ENCODE measurements at regions not wholly inside any gene's neighbourhood (a gene's known extent, or its start where the extent isn't known, plus 50 kb on each side); places are given as distances from the start of the nearest gene placed in this dataset.
"Not testable (repeated sequence)": the region's sequence is repeated elsewhere in the genome, so short reads cannot be mapped to it uniquely, and the experiment has no call there.

DNA sequence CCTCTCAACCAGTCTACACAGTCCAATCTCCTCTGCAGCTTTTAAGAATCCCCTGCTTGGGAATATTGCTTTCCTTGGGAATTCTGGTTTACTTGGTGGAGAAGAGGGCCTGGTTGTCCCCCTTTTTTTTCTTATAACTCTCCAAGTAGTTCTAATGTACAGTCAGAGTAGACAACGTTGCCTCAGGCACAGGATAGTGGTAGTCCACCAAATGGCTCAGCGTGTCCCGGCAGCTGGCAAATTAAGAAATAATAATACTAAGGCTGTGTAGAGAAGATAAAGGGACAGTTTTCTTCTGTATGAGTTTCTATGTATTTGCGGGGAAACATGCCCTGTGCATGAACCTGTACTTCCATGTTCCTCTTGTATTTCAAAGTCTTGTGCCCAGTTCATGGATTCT is 145.7 kb upstream of the RREB1 start:
- Histone ChIP-seq H3K4me3 (ENCODE audit: low read depth, low read length, poor library complexity, severe bottlenecking) (no peak overlapping the region), H3K27ac (ENCODE audit: low read depth, low read length, poor library complexity, severe bottlenecking) (no peak overlapping the region), H3K36me3 (ENCODE audit: insufficient read depth, low read length, poor library complexity, severe bottlenecking) (no peaks in the 10 kb centered on the region), H3K4me1 (ENCODE audit: insufficient read depth, low read length, poor library complexity, severe bottlenecking) (no peaks in the 10 kb centered on the region), H3K9me3 (ENCODE audit: low read depth, low read length, poor library complexity, severe bottlenecking) (no peaks in the 10 kb centered on the region), H3K27me3 (replicated peaks; ENCODE audit: insufficient read depth, low read depth, low read length, poor library complexity) (no peaks in the 10 kb centered on the region)
- TF ChIP-seq, protein P1, sequence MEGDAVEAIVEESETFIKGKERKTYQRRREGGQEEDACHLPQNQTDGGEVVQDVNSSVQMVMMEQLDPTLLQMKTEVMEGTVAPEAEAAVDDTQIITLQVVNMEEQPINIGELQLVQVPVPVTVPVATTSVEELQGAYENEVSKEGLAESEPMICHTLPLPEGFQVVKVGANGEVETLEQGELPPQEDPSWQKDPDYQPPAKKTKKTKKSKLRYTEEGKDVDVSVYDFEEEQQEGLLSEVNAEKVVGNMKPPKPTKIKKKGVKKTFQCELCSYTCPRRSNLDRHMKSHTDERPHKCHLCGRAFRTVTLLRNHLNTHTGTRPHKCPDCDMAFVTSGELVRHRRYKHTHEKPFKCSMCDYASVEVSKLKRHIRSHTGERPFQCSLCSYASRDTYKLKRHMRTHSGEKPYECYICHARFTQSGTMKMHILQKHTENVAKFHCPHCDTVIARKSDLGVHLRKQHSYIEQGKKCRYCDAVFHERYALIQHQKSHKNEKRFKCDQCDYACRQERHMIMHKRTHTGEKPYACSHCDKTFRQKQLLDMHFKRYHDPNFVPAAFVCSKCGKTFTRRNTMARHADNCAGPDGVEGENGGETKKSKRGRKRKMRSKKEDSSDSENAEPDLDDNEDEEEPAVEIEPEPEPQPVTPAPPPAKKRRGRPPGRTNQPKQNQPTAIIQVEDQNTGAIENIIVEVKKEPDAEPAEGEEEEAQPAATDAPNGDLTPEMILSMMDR (conservative IDR thresholded peaks at IDR 0.05; ENCODE audit: low read depth, low read length) = no peak
- TF ChIP-seq EZH2 (IDR thresholded peaks at IDR 0.05; ENCODE audit: borderline replicate concordance, low read depth, low read length, poor library complexity, severe bottlenecking) = no peak
- ChIA-PET CTCF (no interaction called here), POLR2A (ENCODE audit: low non-redundant PET) (no interaction called here)
- intact Hi-C loops (cut with micrococcal nuclease; ENCODE audit: unreplicated experiment) = no loop called here
- DNase-seq (ENCODE audit: low spot score) = no peak
- no TSS peak for BruUV-seq (replicated peaks)

DNA sequence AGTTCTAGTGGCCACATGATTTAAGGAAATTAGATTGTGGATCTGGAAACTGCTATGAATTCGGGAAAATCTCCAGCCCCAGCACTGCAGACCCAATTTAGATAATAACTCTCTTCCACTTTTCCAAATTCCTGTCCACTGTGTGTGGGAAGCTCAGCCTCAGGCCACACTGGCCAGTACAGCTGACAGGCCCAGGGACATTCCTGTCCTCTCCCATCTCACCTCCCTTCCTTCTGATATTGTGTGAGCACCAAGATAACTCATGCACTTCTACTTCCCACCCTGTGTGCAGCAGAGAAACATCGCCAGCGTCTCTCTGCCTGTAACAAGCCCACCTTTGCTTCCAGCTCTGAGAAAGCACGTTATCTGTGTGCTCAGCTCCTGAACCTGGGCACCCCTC is 145.1 kb upstream of the RREB1 start:
- TF ChIP-seq, protein P1 (conservative IDR thresholded peaks at IDR 0.05; ENCODE audit: low read depth, low read length) = no peak
- DNase-seq (ENCODE audit: low spot score) = no peak
- no peak overlapping the region for H3K4me3 ChIP-seq (ENCODE audit: low read depth, low read length, poor library complexity, severe bottlenecking)
- no peaks in the 10 kb centered on the region for H3K9me3 ChIP-seq (ENCODE audit: low read depth, low read length, poor library complexity, severe bottlenecking)
- no TSS peak for BruUV-seq (replicated peaks)
- no peaks in the 10 kb centered on the region for H3K36me3 ChIP-seq (ENCODE audit: insufficient read depth, low read length, poor library complexity, severe bottlenecking)
- H3K4me1 ChIP-seq (ENCODE audit: insufficient read depth, low read length, poor library complexity, severe bottlenecking) = no peaks in the 10 kb centered on the region
- H3K27ac ChIP-seq (ENCODE audit: low read depth, low read length, poor library complexity, severe bottlenecking) = no peak overlapping the region
- ChIA-PET CTCF (no interaction called here), POLR2A (ENCODE audit: low non-redundant PET) (no interaction called here)
- intact Hi-C loops (cut with micrococcal nuclease; ENCODE audit: unreplicated experiment) = no loop called here
- no peaks in the 10 kb centered on the region for H3K27me3 ChIP-seq (replicated peaks; ENCODE audit: insufficient read depth, low read depth, low read length, poor library complexity)

DNA sequence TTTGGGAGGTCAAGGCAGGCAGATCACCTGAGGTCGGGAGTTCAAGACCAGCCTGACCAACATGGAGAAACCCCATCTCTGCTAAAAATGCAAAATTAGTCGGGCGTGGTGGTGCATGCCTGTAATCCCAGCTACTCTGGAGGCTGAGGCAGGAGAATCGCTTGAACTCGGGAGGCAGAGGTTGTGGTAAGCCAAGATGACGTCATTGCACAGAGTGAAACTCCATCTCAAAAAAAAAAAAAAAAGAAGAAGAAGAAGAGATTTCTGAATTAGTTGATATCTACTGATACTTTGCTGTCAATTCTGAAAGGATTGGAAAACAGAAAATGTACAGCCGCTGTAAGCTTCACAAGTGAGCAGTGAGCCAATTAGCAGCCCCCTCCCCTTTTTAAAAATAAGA is 144.4 kb upstream of the RREB1 start:
- H3K9me3 ChIP-seq (ENCODE audit: low read depth, low read length, poor library complexity, severe bottlenecking); CTCF ChIA-PET; H3K4me3 ChIP-seq (ENCODE audit: low read depth, low read length, poor library complexity, severe bottlenecking); H3K27ac ChIP-seq (ENCODE audit: low read depth, low read length, poor library complexity, severe bottlenecking); H3K36me3 ChIP-seq (ENCODE audit: insufficient read depth, low read length, poor library complexity, severe bottlenecking); H3K27me3 ChIP-seq (replicated peaks; ENCODE audit: insufficient read depth, low read depth, low read length, poor library complexity); intact Hi-C loops (cut with micrococcal nuclease; ENCODE audit: unreplicated experiment); POLR2A ChIA-PET (ENCODE audit: low non-redundant PET); H3K4me1 ChIP-seq (ENCODE audit: insufficient read depth, low read length, poor library complexity, severe bottlenecking); DNase-seq (ENCODE audit: low spot score); BruUV-seq (replicated peaks): not testable (repeated sequence)

DNA sequence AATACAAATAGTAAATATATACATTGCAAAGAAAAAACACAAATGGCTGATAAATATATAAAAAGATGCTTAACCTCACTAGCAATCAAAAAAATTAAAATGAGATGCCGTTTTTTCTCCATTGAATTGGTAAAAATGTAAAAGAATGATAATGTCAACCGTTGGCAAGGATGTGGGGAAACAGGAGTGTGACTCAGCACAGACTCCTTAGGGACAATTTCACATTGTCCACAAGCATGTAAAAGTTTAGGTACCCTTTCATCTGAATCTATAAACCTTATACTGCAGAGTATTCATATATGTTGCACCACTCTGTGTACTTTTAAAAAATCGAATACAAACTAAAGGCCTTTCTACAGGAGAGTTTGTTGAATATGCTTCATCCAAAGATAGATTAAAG is 143.1 kb upstream of the RREB1 start:
- H3K4me3 ChIP-seq (ENCODE audit: low read depth, low read length, poor library complexity, severe bottlenecking) = no peak overlapping the region
- H3K4me1 ChIP-seq (ENCODE audit: insufficient read depth, low read length, poor library complexity, severe bottlenecking) = no peaks in the 10 kb centered on the region
- H3K36me3 ChIP-seq (ENCODE audit: insufficient read depth, low read length, poor library complexity, severe bottlenecking) = no peaks in the 10 kb centered on the region
- no peak for DNase-seq (ENCODE audit: low spot score)
- H3K27ac ChIP-seq (ENCODE audit: low read depth, low read length, poor library complexity, severe bottlenecking) = no peak overlapping the region
- intact Hi-C loops (cut with micrococcal nuclease; ENCODE audit: unreplicated experiment) = no loop called here
- TF ChIP-seq, protein P1 (conservative IDR thresholded peaks at IDR 0.05; ENCODE audit: low read depth, low read length) = no peak
- no peak for TF ChIP-seq EZH2 (IDR thresholded peaks at IDR 0.05; ENCODE audit: borderline replicate concordance, low read depth, low read length, poor library complexity, severe bottlenecking)
- H3K27me3 ChIP-seq (replicated peaks; ENCODE audit: insufficient read depth, low read depth, low read length, poor library complexity) = no peaks in the 10 kb centered on the region
- no peaks in the 10 kb centered on the region for H3K9me3 ChIP-seq (ENCODE audit: low read depth, low read length, poor library complexity, severe bottlenecking)
- ChIA-PET CTCF (no interaction called here), POLR2A (ENCODE audit: low non-redundant PET) (no interaction called here)
- BruUV-seq (replicated peaks) = no TSS peak
